HUES6 (cell line): ENCODE measurements at regions not wholly inside any gene's neighbourhood (a gene's known extent, or its start where the extent isn't known, plus 50 kb on each side); places are given as distances from the start of the nearest gene placed in this dataset.

Experiments
- H3K27ac ChIP-seq: 2 replicates; pipeline ENCODE4 v1.7.0; 2013; ENCODE audit warnings: low read depth, mild to moderate bottlenecking, low read length, inconsistent platforms
- H3K27me3 ChIP-seq: 2 replicates; pipeline ENCODE4 v1.6.1; 2013; ENCODE audit warnings: low read length; ENCODE audit not compliant: control insufficient read depth, insufficient read depth
- H3K36me3 ChIP-seq: 2 replicates; pipeline ENCODE4 v1.6.1; 2013; ENCODE audit warnings: low read length; ENCODE audit not compliant: control insufficient read depth, insufficient read depth
- H3K4me1 ChIP-seq: 2 replicates; pipeline ENCODE4 v1.6.1; 2013; ENCODE audit warnings: low read length; ENCODE audit not compliant: control insufficient read depth, insufficient read depth
- H3K4me3 ChIP-seq: 2 replicates; pipeline ENCODE4 v1.5.1; 2013; ENCODE audit warnings: low read depth, low read length
- H3K9ac ChIP-seq: one replicate; pipeline ENCODE4 v1.6.1; 2013; ENCODE audit warnings: mild to moderate bottlenecking, low read length
- H3K9me3 ChIP-seq: 2 replicates; pipeline ENCODE4 v1.6.1; 2013; ENCODE audit warnings: low read depth, low read length; ENCODE audit not compliant: control insufficient read depth, insufficient read depth

DNA sequence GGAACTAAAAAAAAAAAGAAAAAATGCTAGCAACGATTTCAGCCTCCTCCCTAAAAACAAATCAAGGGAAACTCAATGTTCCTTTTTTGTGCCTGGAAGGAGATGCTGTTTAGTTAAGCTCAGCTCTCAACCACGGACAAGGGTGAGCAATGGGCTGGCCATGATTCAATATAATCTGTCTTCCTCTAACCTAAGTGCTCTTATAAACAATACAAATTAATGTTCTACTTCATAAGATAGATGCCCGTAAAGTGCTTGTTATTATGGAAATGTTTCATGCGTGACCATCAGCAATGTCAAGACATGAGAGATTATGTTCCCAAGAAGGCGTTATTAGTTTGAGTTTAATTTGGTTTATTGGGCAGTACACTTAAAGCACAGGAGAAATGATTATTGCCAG is 320.3 kb downstream of the SFMBT2 start:
- Histone ChIP-seq H3K36me3 (no peaks in the 10 kb centered on the region), H3K4me1 (peaks cover 6% of the 10 kb centered on the region), H3K27ac (no peak overlapping the region), H3K9me3 (no peaks in the 10 kb centered on the region), H3K4me3 (no peak overlapping the region), H3K9ac (no peak overlapping the region), H3K27me3 (no peaks in the 10 kb centered on the region)

DNA sequence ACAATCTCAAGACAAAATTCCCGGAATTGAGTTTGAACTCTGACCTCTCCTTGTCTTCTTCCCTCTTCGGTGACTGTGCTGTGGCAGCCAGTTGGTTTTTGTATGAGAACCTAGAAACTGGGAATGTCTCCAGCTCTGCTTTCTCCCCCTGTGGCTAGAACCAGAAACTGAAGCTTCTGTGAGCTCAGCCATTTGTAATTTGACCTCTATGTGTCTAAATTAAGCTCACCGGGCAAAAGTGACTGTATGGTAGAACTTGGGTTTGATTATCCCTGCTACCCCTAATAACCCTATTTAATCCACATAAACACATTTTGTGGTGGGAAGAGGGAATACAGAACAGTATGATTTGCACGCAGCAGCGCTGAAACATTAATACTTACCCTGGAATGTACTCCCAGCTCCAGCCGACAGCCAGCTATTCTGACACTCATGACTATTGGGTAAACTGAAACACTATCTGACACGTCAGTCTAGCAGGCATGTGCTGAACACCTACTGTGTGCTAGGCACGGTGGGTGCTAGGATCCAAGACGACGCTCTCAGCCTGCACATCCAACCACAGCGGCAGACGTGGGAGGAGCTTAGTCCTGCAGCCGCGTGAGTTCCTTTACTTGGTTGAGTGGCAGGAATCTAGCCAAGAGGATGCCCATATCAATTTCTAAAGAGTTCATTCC is 324.8 kb downstream of the SFMBT2 start:
- Histone ChIP-seq H3K4me1 (peaks cover 25% of the 10 kb centered on the region), H3K27me3 (no peaks in the 10 kb centered on the region), H3K36me3 (no peaks in the 10 kb centered on the region), H3K9ac (no peak overlapping the region), H3K4me3 (no peak overlapping the region), H3K27ac (no peak overlapping the region), H3K9me3 (no peaks in the 10 kb centered on the region)

DNA sequence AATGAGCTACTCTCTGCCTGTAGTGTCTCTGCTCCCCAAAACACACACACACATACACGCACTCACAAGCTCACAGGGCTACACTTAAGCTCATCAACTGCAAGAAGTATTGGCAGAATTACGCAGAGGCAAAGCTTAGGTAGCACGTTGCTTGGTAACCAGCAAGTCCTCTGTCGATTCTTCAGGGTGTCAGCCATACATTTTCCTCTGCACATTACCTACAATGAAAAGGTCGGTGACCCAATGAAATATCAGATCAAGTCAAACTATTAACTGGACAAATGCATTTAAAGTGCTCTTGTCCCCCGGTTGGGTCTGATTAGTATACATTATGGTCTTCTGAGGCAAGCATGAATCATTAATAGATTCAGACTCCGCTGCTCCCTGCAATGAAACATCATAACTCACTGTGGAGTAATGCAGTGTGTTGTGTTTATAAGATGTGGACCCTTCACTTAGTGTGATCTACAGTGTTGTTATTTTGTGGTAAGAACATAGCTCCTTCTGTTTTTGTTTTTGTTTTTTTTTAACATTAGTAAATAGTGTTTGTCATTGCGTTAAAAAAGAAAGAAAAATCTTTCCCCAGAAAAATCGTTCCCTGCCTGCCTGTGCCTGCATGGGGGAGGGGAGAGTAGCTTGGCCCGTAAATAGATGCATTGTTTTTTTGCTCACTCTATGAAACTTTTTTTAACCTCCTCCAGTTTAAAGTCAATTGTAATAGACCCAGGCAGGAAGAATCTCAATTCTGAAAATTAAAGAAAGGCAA is 325.5 kb downstream of the SFMBT2 start:
- no peak overlapping the region for H3K4me3 ChIP-seq
- no peaks in the 10 kb centered on the region for H3K36me3 ChIP-seq
- H3K4me1 ChIP-seq, result peaks cover 25% of the 10 kb centered on the region
- no peak overlapping the region for H3K9ac ChIP-seq
- H3K9me3 ChIP-seq, result no peaks in the 10 kb centered on the region
- H3K27me3 ChIP-seq, result no peaks in the 10 kb centered on the region
- no peak overlapping the region for H3K27ac ChIP-seq

DNA sequence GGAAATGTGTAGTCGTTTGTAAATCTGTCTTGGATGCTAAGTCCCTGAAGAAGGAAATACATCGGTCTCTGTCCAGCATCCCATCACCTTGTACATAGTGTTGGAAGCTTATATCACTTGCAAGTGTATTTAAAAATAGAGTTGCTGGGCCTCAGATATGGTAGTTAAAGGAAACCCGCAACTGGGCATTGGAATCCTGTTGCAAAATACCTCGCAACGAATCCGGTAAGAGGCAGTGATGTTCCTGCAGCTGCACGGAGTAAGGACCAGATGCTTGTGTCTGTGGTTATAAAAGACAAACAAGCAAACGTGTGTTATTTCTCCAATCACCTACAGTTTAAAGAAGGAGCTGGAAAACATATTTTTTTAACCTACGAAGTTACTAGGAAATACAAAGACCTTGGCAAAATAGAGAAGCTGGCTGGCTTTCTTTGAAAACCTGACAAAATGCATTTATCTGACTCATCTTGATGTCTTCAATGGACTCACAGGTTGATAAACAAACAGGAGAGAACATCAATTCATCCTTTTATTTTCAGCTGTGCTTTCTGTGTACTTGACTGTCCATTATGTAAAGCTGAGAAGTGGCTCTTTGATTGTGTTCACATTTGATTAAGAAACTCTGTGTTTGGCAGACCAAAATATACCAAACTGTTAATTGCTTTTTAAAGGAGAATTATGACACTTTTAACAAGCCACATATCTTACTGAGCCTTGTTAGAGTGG is 326.4 kb downstream of the SFMBT2 start:
- no peak overlapping the region for H3K4me3 ChIP-seq
- H3K36me3 ChIP-seq, result no peaks in the 10 kb centered on the region
- H3K27me3 ChIP-seq, result no peaks in the 10 kb centered on the region
- no peak overlapping the region for H3K9ac ChIP-seq
- H3K9me3 ChIP-seq, result no peaks in the 10 kb centered on the region
- no peak overlapping the region for H3K27ac ChIP-seq
- H3K4me1 ChIP-seq, result peaks cover 25% of the 10 kb centered on the region

DNA sequence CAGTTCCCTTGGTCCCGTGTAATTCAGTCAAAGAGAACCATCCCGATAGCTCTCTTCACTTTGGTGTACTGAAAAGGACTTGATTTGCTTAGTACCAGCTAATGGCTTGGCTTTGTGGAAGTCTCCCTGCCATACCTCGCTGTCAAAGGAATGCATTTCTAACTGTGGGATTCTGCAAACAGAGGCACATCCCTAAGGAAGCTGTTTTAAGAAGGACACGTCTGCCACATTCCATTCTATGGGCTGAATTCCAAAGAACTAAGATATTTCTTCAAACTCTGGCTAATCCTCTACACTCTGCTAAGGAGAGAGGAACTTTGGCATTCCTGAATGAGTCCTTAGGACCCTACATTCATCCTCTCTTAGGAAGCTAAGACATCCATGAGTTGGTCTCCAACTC is 327.9 kb downstream of the SFMBT2 start:
- no peak overlapping the region for H3K9ac ChIP-seq
- no peaks in the 10 kb centered on the region for H3K9me3 ChIP-seq
- H3K36me3 ChIP-seq, result no peaks in the 10 kb centered on the region
- no peak overlapping the region for H3K4me3 ChIP-seq
- no peaks in the 10 kb centered on the region for H3K27me3 ChIP-seq
- no peak overlapping the region for H3K27ac ChIP-seq
- H3K4me1 ChIP-seq, result peaks cover 25% of the 10 kb centered on the region

DNA sequence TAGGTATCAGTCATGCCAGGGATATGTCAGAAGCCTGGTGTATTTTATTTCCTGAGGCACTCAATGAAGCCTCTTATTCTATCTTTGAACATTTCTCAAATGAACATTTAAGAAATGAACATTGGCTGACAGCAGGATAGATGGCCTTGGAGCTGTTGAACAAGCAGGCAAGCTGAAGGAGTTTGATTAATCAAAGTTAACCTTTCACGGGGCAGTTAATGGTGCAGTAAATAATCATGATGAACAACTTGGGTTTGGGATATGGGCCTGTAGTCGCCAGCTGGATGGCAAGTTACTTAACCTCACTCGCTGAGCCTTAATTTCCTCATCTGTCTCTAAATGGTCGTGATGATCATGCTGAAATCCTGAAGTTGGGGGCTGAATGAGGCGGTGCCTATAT is 333.0 kb downstream of the SFMBT2 start:
- H3K36me3 ChIP-seq, result no peaks in the 10 kb centered on the region
- H3K4me1 ChIP-seq, result peaks cover 10% of the 10 kb centered on the region
- no peak overlapping the region for H3K27ac ChIP-seq
- H3K9ac ChIP-seq, result no peak overlapping the region
- no peaks in the 10 kb centered on the region; the same call in 1 of the 2 replicates for H3K27me3 ChIP-seq
- no peak overlapping the region for H3K4me3 ChIP-seq
- no peaks in the 10 kb centered on the region for H3K9me3 ChIP-seq

DNA sequence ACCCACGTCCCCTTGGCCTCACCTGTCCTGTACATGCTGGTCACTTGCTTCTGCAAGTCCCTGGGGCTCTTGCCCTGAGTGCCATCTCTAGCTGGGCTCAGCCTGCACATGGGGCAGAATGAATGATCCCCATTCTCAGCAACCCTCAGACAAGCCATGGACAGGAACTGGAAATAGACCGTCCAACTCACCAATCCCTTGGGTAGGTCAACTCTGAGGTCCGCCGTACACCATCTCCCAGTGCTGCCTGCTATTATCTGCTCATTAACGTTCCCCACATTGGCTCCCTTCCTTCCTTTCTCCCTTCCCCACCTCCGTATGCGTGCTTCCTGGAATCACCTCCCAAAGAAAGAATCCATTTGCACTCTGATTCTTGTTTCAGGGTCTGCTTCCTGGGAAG is 335.0 kb downstream of the SFMBT2 start:
- H3K4me1 ChIP-seq, result 0 out of 2 replicates have a peak, but pooled peaks cover 4% of the 10 kb centered on the region
- no peak overlapping the region for H3K4me3 ChIP-seq
- H3K9me3 ChIP-seq, result no peaks in the 10 kb centered on the region
- H3K9ac ChIP-seq, result no peak overlapping the region
- no peak overlapping the region for H3K27ac ChIP-seq
- no peaks in the 10 kb centered on the region; the same call in 1 of the 2 replicates for H3K27me3 ChIP-seq
- H3K36me3 ChIP-seq, result no peaks in the 10 kb centered on the region

DNA sequence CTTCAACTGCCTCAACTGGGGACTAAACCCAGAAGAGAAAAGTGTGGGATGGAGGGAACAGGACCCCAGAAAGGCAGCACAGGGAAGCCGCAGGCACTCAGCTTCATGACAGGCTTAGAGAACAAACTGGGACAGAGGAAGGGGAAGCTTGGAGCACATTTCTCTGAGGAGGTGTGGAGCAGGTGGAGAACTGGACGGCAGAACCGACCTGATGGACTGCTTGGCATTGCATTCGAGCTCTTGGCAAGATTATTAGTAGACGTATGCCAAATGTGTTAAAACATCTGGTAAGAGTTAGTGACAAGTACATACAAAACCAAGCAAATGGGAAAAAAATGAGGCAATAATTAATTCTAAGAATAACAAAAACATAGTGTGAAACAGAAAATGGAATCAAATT is 335.7 kb downstream of the SFMBT2 start:
- no peak overlapping the region for H3K4me3 ChIP-seq
- H3K9ac ChIP-seq, result no peak overlapping the region
- no peaks in the 10 kb centered on the region for H3K36me3 ChIP-seq
- H3K4me1 ChIP-seq, result 0 out of 2 replicates have a peak, but pooled peaks cover 4% of the 10 kb centered on the region
- H3K27me3 ChIP-seq, result no peaks in the 10 kb centered on the region; the same call in 1 of the 2 replicates
- no peaks in the 10 kb centered on the region for H3K9me3 ChIP-seq
- H3K27ac ChIP-seq, result no peak overlapping the region

DNA sequence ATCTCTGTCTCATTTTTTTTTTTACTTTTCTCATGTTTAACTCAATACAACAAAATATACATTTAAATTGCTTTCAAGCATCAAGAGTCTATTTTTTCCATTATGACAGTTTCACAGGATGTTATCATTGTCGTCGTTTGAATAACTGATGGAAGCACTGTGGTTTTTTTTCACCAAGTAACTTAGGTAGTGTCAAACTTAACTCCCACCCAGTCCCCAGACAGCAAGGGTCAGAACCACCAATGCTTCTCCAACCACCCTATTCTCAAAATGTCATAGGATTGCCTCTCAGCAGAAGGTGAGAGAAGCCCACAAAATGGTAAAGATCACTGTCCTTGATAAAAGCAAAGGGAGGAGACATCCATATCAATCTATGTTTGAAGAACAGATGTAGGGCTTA is 339.4 kb downstream of the SFMBT2 start:
- Histone ChIP-seq H3K27ac (no peak overlapping the region), H3K36me3 (no peaks in the 10 kb centered on the region), H3K4me3 (no peak overlapping the region), H3K9me3 (no peaks in the 10 kb centered on the region), H3K9ac (no peak overlapping the region), H3K4me1 (0 out of 2 replicates have a peak, but pooled peaks cover 4% of the 10 kb centered on the region), H3K27me3 (no peaks in the 10 kb centered on the region; the same call in 1 of the 2 replicates)

DNA sequence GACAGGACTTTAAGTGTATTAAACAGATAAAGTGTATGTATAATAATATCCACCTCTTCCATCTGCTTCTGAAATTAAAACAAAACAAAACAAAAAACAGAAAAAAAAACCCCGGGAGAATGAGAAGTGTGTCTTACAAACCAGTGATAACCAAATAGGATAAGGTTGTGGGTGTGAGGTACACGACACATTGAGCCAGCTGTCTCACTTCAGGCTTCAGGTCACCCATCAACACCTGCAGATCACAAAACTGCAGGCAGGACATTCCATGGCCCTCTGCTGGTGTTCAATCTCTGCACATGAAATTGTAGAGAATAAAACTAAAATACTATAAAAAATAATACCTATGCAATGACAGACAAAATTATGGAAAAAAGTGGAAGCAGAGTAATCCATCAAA is 339.9 kb downstream of the SFMBT2 start:
- Histone ChIP-seq H3K27ac (no peak overlapping the region), H3K9ac (no peak overlapping the region), H3K36me3 (no peaks in the 10 kb centered on the region), H3K4me1 (0 out of 2 replicates have a peak, but pooled peaks cover 3% of the 10 kb centered on the region), H3K4me3 (no peak overlapping the region), H3K27me3 (no peaks in the 10 kb centered on the region; the same call in 1 of the 2 replicates), H3K9me3 (no peaks in the 10 kb centered on the region)

DNA sequence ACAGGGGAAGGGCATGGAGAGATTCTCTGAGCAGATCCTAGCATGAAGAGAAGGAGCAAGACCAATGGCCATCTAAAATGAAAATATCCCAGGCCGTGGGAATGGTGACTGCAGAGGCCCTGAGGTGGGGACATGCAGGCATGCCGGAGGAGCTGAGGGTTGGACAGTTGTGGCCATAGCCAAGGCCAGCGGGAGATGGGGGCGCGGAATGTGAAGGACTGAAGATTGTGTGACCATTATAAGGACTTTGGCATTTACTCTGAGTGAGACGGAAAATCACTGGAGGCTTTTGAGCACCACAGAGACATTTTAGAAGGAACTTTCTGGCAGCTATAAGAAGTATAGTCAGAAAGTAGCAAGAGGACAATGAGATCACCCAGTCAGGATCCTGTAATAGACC is 341.1 kb downstream of the SFMBT2 start:
- no peak overlapping the region for H3K9ac ChIP-seq
- no peaks in the 10 kb centered on the region for H3K9me3 ChIP-seq
- no peak overlapping the region for H3K27ac ChIP-seq
- H3K4me1 ChIP-seq, result no peaks in the 10 kb centered on the region
- H3K36me3 ChIP-seq, result no peaks in the 10 kb centered on the region
- H3K4me3 ChIP-seq, result no peak overlapping the region
- H3K27me3 ChIP-seq, result no peaks in the 10 kb centered on the region
